ENCODE measurements at regions not wholly inside any gene's neighbourhood (a gene's known extent, or its start where the extent isn't known, plus 50 kb on each side); places are given as distances from the start of the nearest gene placed in this dataset.
"Not testable (repeated sequence)": the region's sequence is repeated elsewhere in the genome, so short reads cannot be mapped to it uniquely, and the experiment has no call there.

GRCh38 chr9:102941868-102942267 lies 53.3 kb upstream of the CYLC2 start:
- H3K27ac ChIP-seq = no peak overlapping the region
- TF ChIP-seq CTCF (conservative IDR thresholded peaks at IDR 0.05) (no peak), ZFX (IDR thresholded peaks at IDR 0.05) (no peak)

GRCh38 chr9:102922526-102922925 lies 72.6 kb upstream of the CYLC2 start:
- no peak for TF ChIP-seq ZFX (IDR thresholded peaks at IDR 0.05)
- no peak overlapping the region for H3K27ac ChIP-seq

GRCh38 chr9:102911185-102911584 lies 83.9 kb upstream of the CYLC2 start:
- no peak for TF ChIP-seq ZFX (IDR thresholded peaks at IDR 0.05)
- TF ChIP-seq CTCF (conservative IDR thresholded peaks at IDR 0.05) = no peak
- H3K27ac ChIP-seq = no peak overlapping the region

- H3K27ac ChIP-seq = not testable (repeated sequence)
Observed at GRCh38 chr9:102905795-102906194, 89.3 kb upstream of the CYLC2 start.

- H3K27ac ChIP-seq = no peak overlapping the region
- TF ChIP-seq ZFX (IDR thresholded peaks at IDR 0.05) = no peak
Observed at GRCh38 chr9:102892025-102892424, 103.1 kb upstream of the CYLC2 start.

- H3K27ac ChIP-seq = not testable (repeated sequence)
Observed at GRCh38 chr9:102888747-102889146, 106.4 kb upstream of the CYLC2 start.

GRCh38 chr9:102875687-102876086 lies 119.4 kb upstream of the CYLC2 start:
- no peak overlapping the region for H3K27ac ChIP-seq

GRCh38 chr9:102867488-102867887 lies 127.6 kb upstream of the CYLC2 start:
- TF ChIP-seq ZFX (IDR thresholded peaks at IDR 0.05) = no peak
- no peak for TF ChIP-seq CTCF (conservative IDR thresholded peaks at IDR 0.05)
- H3K27ac ChIP-seq = no peak overlapping the region

More at GRCh38 chr9:102875687-102876086, 119.4 kb upstream of the CYLC2 start:
- no peak for TF ChIP-seq CTCF (conservative IDR thresholded peaks at IDR 0.05)
- TF ChIP-seq ZFX (IDR thresholded peaks at IDR 0.05) = no peak

GRCh38 chr9:102862478-102862877 lies 132.7 kb upstream of the CYLC2 start:
- no peak overlapping the region for H3K27ac ChIP-seq
- TF ChIP-seq ZFX (IDR thresholded peaks at IDR 0.05) (no peak), CTCF (conservative IDR thresholded peaks at IDR 0.05) (no peak)

GRCh38 chr9:102855641-102856040 lies 139.5 kb upstream of the CYLC2 start:
- TF ChIP-seq ZFX (IDR thresholded peaks at IDR 0.05) = no peak
- no peak for TF ChIP-seq CTCF (conservative IDR thresholded peaks at IDR 0.05)

More at GRCh38 chr9:102855641-102856040, 139.5 kb upstream of the CYLC2 start:
- no peak overlapping the region for H3K27ac ChIP-seq

Data from C4-2B (cell line).